Liver (tissue), 3 donors: ENCODE measurements at regions not wholly inside any gene's neighbourhood (a gene's known extent, or its start where the extent isn't known, plus 50 kb on each side); places are given as distances from the start of the nearest gene placed in this dataset.

Experiments used
- EGR1 ChIP-seq, 2 donors: IDR thresholded peaks; 2 replicates each; pipeline ENCODE4 v1.6.1; 2016 to 2018; ENCODE audit warnings: antibody characterized with exemption in 2 of 2, low read depth in 2 of 2
- YY1 ChIP-seq: IDR thresholded peaks from 2 replicates; pipeline ENCODE4 v1.6.1; 2016; ENCODE audit warnings: antibody characterized with exemption, mild to moderate bottlenecking
- TF ChIP-seq, protein P1 (sequence below): fragments of 150-350 bp; IDR thresholded peaks from 2 replicates; pipeline ENCODE4 v1.5.1; 2017; ENCODE audit warnings: improper control_type of control experiment, low read depth, low read length; ENCODE audit not compliant: missing input control
- donor health status: healthy.
- donor health status: healthy.

DNA sequence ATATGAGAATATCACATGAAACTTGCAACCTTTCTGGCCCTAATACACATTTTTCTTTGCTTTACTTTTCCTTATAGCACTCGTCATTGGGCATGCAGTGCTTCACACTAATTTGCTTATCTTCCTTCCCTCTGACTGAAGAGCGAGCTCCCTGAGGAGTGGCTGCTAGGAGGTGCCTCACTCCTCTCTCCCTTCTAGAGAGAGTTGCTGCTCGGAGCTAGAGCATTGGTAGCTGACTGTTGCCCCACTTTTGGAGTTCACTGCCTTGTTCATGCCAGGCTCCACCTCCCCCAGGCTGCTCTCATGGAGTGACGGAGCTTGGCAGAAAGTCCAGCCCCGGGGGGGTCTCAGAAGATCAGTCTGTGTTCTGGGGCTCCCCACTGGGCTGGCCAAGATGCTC, 413.2 kb downstream of the MED10 start:
- no peak for TF ChIP-seq YY1
- TF ChIP-seq EGR1 (IDR thresholded peaks at IDR 0.05; ENCODE audit: low read depth in 2 of 2): no peak
- TF ChIP-seq, protein P1, sequence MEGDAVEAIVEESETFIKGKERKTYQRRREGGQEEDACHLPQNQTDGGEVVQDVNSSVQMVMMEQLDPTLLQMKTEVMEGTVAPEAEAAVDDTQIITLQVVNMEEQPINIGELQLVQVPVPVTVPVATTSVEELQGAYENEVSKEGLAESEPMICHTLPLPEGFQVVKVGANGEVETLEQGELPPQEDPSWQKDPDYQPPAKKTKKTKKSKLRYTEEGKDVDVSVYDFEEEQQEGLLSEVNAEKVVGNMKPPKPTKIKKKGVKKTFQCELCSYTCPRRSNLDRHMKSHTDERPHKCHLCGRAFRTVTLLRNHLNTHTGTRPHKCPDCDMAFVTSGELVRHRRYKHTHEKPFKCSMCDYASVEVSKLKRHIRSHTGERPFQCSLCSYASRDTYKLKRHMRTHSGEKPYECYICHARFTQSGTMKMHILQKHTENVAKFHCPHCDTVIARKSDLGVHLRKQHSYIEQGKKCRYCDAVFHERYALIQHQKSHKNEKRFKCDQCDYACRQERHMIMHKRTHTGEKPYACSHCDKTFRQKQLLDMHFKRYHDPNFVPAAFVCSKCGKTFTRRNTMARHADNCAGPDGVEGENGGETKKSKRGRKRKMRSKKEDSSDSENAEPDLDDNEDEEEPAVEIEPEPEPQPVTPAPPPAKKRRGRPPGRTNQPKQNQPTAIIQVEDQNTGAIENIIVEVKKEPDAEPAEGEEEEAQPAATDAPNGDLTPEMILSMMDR: no peak
